MM.1S (cell line): ENCODE measurements at regions not wholly inside any gene's neighbourhood (a gene's known extent, or its start where the extent isn't known, plus 50 kb on each side); places are given as distances from the start of the nearest gene placed in this dataset.
A peak's percentile ranks its signal among the peaks of the same experiment; 100 is the strongest.

ENCODE experiments used
- DNase-seq: peaks from one replicate; pipeline ENCODE4 v3.0.0-alpha.2; 2015
- H2AFZ ChIP-seq: fragments of 300-600 bp; sonication (generic); 2 replicates; pipeline ENCODE4 v1.6.0; 2016; ENCODE audit warnings: antibody characterized with exemption, low read length
- H3F3A ChIP-seq: fragments of 300-600 bp; sonication (generic); 2 replicates; pipeline ENCODE4 v1.6.1; 2016; ENCODE audit warnings: mild to moderate bottlenecking, antibody characterized with exemption, low read length, moderate library complexity, mixed read lengths; ENCODE audit not compliant: insufficient read depth
- H3K27ac ChIP-seq: fragments of 300-600 bp; sonication (generic); 2 replicates; pipeline ENCODE4 v1.5.1; 2016; ENCODE audit warnings: mild to moderate bottlenecking, low read length
- H3K27me3 ChIP-seq: fragments of 300-600 bp; sonication (generic); replicated peaks from 2 replicates; pipeline ENCODE4 v1.6.0; 2016; ENCODE audit warnings: low read length; ENCODE audit not compliant: insufficient read depth
- H3K36me3 ChIP-seq: fragments of 300-600 bp; sonication (generic); replicated peaks from 2 replicates; pipeline ENCODE4 v1.6.1; 2016; ENCODE audit warnings: mild to moderate bottlenecking, low read length, mixed read lengths; ENCODE audit not compliant: insufficient read depth
- H3K4me1 ChIP-seq: fragments of 300-600 bp; sonication (generic); 2 replicates; pipeline ENCODE4 v1.6.1; 2016; ENCODE audit warnings: low read length, mixed read lengths
- H3K4me2 ChIP-seq: fragments of 300-600 bp; sonication (generic); 2 replicates; pipeline ENCODE4 v1.6.0; 2016; ENCODE audit warnings: low read depth, low read length
- H3K4me3 ChIP-seq: fragments of 300-600 bp; sonication (generic); 2 replicates; pipeline ENCODE4 v1.5.1; 2016; ENCODE audit warnings: low read length, mixed read lengths
- H3K79me2 ChIP-seq: fragments of 300-600 bp; sonication (generic); 2 replicates; pipeline ENCODE4 v1.6.1; 2016; ENCODE audit warnings: mixed run types, low read length, mixed read lengths
- H3K9ac ChIP-seq: fragments of 300-600 bp; sonication (generic); 2 replicates; pipeline ENCODE4 v1.6.1; 2016; ENCODE audit warnings: low read length, mixed read lengths
- H3K9me2 ChIP-seq: fragments of 300-600 bp; sonication (generic); replicated peaks from 2 replicates; pipeline ENCODE4 v1.6.1; 2016; ENCODE audit warnings: mild to moderate bottlenecking, low read length, mixed read lengths; ENCODE audit not compliant: insufficient read depth
- H3K9me3 ChIP-seq: fragments of 300-600 bp; sonication (generic); replicated peaks from 2 replicates; pipeline ENCODE4 v1.6.1; 2016; ENCODE audit warnings: mild to moderate bottlenecking, low read length, mixed read lengths; ENCODE audit not compliant: insufficient read depth
- H4K20me1 ChIP-seq: fragments of 300-600 bp; sonication (generic); 2 replicates; pipeline ENCODE4 v1.6.1; 2016; ENCODE audit warnings: mild to moderate bottlenecking, low read length, moderate library complexity, mixed read lengths; ENCODE audit not compliant: insufficient read depth
- CTCF ChIP-seq: fragments of 300-600 bp; sonication (generic); IDR thresholded peaks from 2 replicates; pipeline ENCODE4 v1.5.1; 2016; ENCODE audit warnings: antibody characterized with exemption, low read length, mixed read lengths
- EZH2 ChIP-seq: fragments of 300-600 bp; sonication (generic); optimal IDR thresholded peaks from 2 replicates; pipeline ENCODE3; 2017; ENCODE audit warnings: low read depth, mild to moderate bottlenecking, antibody characterized with exemption, low read length, mixed read lengths
- EZH2phosphoT487 ChIP-seq: fragments of 300-600 bp; sonication (generic); IDR thresholded peaks from 2 replicates; pipeline ENCODE4 v1.6.1; 2018; ENCODE audit warnings: antibody characterized with exemption, low read length

GRCh38 chr12:84732828-84733340, 179.7 kb downstream of the SLC6A15 start:
- Histone ChIP-seq H3K4me3 (no peak overlapping the region), H3K4me2 (no peak overlapping the region), H3K9ac (no peak overlapping the region), H3K36me3 (no peaks in the 10 kb centered on the region), H3F3A (no peaks in the 10 kb centered on the region), H3K79me2 (no peaks in the 10 kb centered on the region), H3K9me2 (no peaks in the 10 kb centered on the region), H3K9me3 (no peaks in the 10 kb centered on the region), H3K4me1 (no peaks in the 10 kb centered on the region), H4K20me1 (no peaks in the 10 kb centered on the region), H3K27me3 (no peaks in the 10 kb centered on the region), H2AFZ (no peak overlapping the region), H3K27ac (no peak overlapping the region)
- TF ChIP-seq EZH2 (no peak), CTCF (no peak)
- no peak for DNase-seq

GRCh38 chr12:84730561-84731162, 181.9 kb downstream of the SLC6A15 start:
- DNase-seq, result no peak
- Histone ChIP-seq H3K9me3 (no peaks in the 10 kb centered on the region), H3K36me3 (no peaks in the 10 kb centered on the region), H3K27ac (no peak overlapping the region), H3K9ac (no peak overlapping the region), H3F3A (no peaks in the 10 kb centered on the region), H4K20me1 (no peaks in the 10 kb centered on the region), H3K9me2 (no peaks in the 10 kb centered on the region), H3K4me2 (no peak overlapping the region), H3K4me1 (no peaks in the 10 kb centered on the region), H3K79me2 (no peaks in the 10 kb centered on the region), H2AFZ (no peak overlapping the region), H3K4me3 (no peak overlapping the region), H3K27me3 (no peaks in the 10 kb centered on the region)
- TF ChIP-seq CTCF, result no peak
- no peak for TF ChIP-seq EZH2phosphoT487
- TF ChIP-seq EZH2, result no peak

- no peaks in the 10 kb centered on the region for H4K20me1 ChIP-seq
- H3K4me1 ChIP-seq, result no peaks in the 10 kb centered on the region
- no peak overlapping the region for H2AFZ ChIP-seq
- H3K79me2 ChIP-seq, result no peaks in the 10 kb centered on the region
- H3K9ac ChIP-seq, result no peak overlapping the region
- H3K9me2 ChIP-seq, result no peaks in the 10 kb centered on the region
- no peaks in the 10 kb centered on the region for H3K9me3 ChIP-seq
- no peak overlapping the region for H3K4me3 ChIP-seq
- peak; percentile 41 for DNase-seq
- H3K36me3 ChIP-seq, result no peaks in the 10 kb centered on the region
- H3K27ac ChIP-seq, result no peak overlapping the region
- no peak for TF ChIP-seq EZH2
- no peak for TF ChIP-seq EZH2phosphoT487
- TF ChIP-seq CTCF, result no peak
- no peaks in the 10 kb centered on the region for H3K27me3 ChIP-seq
- no peak overlapping the region for H3K4me2 ChIP-seq
- no peaks in the 10 kb centered on the region for H3F3A ChIP-seq
These were observed 184.6 kb downstream of the SLC6A15 start for GRCh38 chr12:84727961-84728360.
